SU-DHL-6 (cell line): ENCODE measurements at regions not wholly inside any gene's neighbourhood (a gene's known extent, or its start where the extent isn't known, plus 50 kb on each side); places are given as distances from the start of the nearest gene placed in this dataset.

ENCODE experiments used
- CTCF ChIP-seq: fragments of 200-600 bp; sonication (generic); IDR thresholded peaks from one replicate; pipeline ENCODE4 v1.5.1; 2017; ENCODE audit warnings: antibody characterized with exemption, mild to moderate bottlenecking, low read length, moderate library complexity; ENCODE audit not compliant: insufficient read depth, poor library complexity, severe bottlenecking
- EZH2phosphoT487 ChIP-seq: fragments of 200-600 bp; sonication (generic), shearing (Covaris generic); conservative IDR thresholded peaks from 2 replicates; pipeline ENCODE4 v1.6.1; 2018; ENCODE audit warnings: mild to moderate bottlenecking, antibody characterized with exemption, low read length, moderate library complexity, mixed read lengths

- TF ChIP-seq CTCF (no peak), EZH2phosphoT487 (no peak)
Observed at GRCh38 chr9:104999136-104999535, 71.2 kb upstream of the ABCA1 start.
